ENCODE measurements at regions not wholly inside any gene's neighbourhood (a gene's known extent, or its start where the extent isn't known, plus 50 kb on each side); places are given as distances from the start of the nearest gene placed in this dataset.

DNA sequence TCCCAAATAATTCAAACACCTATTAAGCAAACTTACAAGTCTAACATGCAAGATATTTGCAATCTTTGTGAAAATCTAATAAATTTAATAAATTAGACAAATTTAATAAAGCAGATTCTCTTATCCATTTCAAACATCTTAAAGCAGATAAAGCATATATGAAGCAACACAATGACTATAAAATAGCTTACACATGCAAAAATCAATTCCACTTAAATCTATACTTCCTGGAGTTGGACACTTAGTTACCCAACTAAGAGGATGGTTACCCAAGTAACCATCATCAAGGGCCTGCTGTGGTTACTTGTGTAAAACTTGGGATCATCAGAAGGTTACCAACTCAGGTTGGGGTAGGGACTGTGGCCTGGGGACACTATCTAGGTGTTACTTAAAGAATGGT is 206.8 kb downstream of the CD47 start:
- dilution Hi-C loops (cut with MboI; ENCODE audit: extremely low pct_ligation_motif_present, low sequenced_read_pairs) (no loop called here), intact Hi-C loops (cut with micrococcal nuclease) (no loop called here)
- no peak overlapping the region for H3K9ac ChIP-seq (replicated peaks; ENCODE audit: extremely low read depth, insufficient read depth, low read length)
- no peaks in the 10 kb centered on the region for H3K9me3 ChIP-seq (replicated peaks; ENCODE audit: control insufficient read depth, insufficient read depth, low read length)
- no peaks in the 10 kb centered on the region for H3K27me3 ChIP-seq (ENCODE audit: control insufficient read depth in 2 of 2, insufficient read depth in 2 of 2, low read length in 2 of 2)
- BruUV-seq (replicated peaks) = no TSS peak
- TF ChIP-seq MYC (IDR thresholded peaks at IDR 0.05; ENCODE audit: low read depth, low read length) = no peak
- TF ChIP-seq EZH2 (IDR thresholded peaks at IDR 0.05; ENCODE audit: borderline replicate concordance, low read depth, low read length, severe bottlenecking) = no peak
- H3K36me3 ChIP-seq (ENCODE audit: control insufficient read depth in 2 of 2, extremely low read depth in 1 of 2, insufficient read depth in 2 of 2, low read length in 2 of 2) = no peaks in the 10 kb centered on the region
- no peaks in the 10 kb centered on the region for H4K20me1 ChIP-seq (replicated peaks; ENCODE audit: control insufficient read depth, extremely low read depth, insufficient read depth, low read length)
- H3K4me1 ChIP-seq (ENCODE audit: control insufficient read depth, extremely low read depth, insufficient read depth, low read length) = no peaks in the 10 kb centered on the region
- CTCF ChIA-PET = interaction anchor here (0.8 kb wide), 1 partner anchor 648 kb away, joined by 3 read pairs; no protein-coding TSS in a partner anchor
- no peak for DNase-seq (ENCODE audit: low read depth, low spot score)
- no peak overlapping the region for H2AFZ ChIP-seq (ENCODE audit: low read depth, low read length)
- POLR2A ChIA-PET = no interaction called here
- H3K4me2 ChIP-seq (ENCODE audit: insufficient read depth, low read length) = no peak overlapping the region
- H3K9me1 ChIP-seq (replicated peaks; ENCODE audit: control insufficient read depth, extremely low read depth, insufficient read depth, low read length) = no peaks in the 10 kb centered on the region
- no peaks in the 10 kb centered on the region for H3K79me2 ChIP-seq (ENCODE audit: control insufficient read depth, insufficient read depth, low read length)
- FAIRE-seq = no peak
- H3K27ac ChIP-seq (ENCODE audit: insufficient read depth, low read depth, low read length) = no peak overlapping the region
- H3K4me3 ChIP-seq (replicated peaks in 1 of 3; ENCODE audit: insufficient read depth in 1 of 3, low read depth in 1 of 3, low read length in 3 of 3) = no peak overlapping the region

DNA sequence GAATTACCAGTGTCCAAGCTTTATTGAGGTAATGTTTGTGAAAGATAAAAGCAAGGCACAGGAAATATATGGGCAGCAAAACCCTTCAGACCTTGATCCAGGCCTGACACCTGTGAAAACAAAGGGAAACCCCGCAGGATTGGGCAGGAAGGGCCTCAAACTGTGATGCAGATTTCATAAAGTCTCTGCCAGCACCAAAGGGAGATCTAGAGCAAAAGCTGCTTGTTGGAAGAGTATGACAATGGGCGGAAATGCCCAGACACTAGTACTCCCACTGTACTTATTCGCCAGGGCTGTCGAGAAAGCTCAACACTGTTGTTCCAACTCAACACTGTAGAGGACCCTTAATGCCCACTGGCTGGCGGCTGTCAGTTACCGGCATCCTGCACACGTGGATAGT is 207.9 kb downstream of the CD47 start:
- Histone ChIP-seq H3K79me2 (ENCODE audit: control insufficient read depth, insufficient read depth, low read length) (no peaks in the 10 kb centered on the region), H2AFZ (ENCODE audit: low read depth, low read length) (no peak overlapping the region), H3K9me3 (replicated peaks; ENCODE audit: control insufficient read depth, insufficient read depth, low read length) (no peaks in the 10 kb centered on the region), H4K20me1 (replicated peaks; ENCODE audit: control insufficient read depth, extremely low read depth, insufficient read depth, low read length) (no peaks in the 10 kb centered on the region), H3K36me3 (ENCODE audit: control insufficient read depth in 2 of 2, extremely low read depth in 1 of 2, insufficient read depth in 2 of 2, low read length in 2 of 2) (no peaks in the 10 kb centered on the region), H3K4me1 (ENCODE audit: control insufficient read depth, extremely low read depth, insufficient read depth, low read length) (no peaks in the 10 kb centered on the region), H3K27me3 (ENCODE audit: control insufficient read depth in 2 of 2, insufficient read depth in 2 of 2, low read length in 2 of 2) (no peaks in the 10 kb centered on the region), H3K9me1 (replicated peaks; ENCODE audit: control insufficient read depth, extremely low read depth, insufficient read depth, low read length) (no peaks in the 10 kb centered on the region), H3K4me3 (replicated peaks in 1 of 3; ENCODE audit: insufficient read depth in 1 of 3, low read depth in 1 of 3, low read length in 3 of 3) (no peak overlapping the region), H3K9ac (replicated peaks; ENCODE audit: extremely low read depth, insufficient read depth, low read length) (no peak overlapping the region), H3K4me2 (ENCODE audit: insufficient read depth, low read length) (no peak overlapping the region), H3K27ac (ENCODE audit: insufficient read depth, low read depth, low read length) (no peak overlapping the region)
- FAIRE-seq = no peak
- intact Hi-C loops (cut with micrococcal nuclease) = no loop called here
- ChIA-PET POLR2A (no interaction called here), CTCF (interaction anchor here (0.9 to 1.9 kb wide), 4 partner anchors 8 to 206 kb away, joined by 3 to 8 read pairs (median 4); no protein-coding TSS in a partner anchor)
- dilution Hi-C loops (cut with MboI; ENCODE audit: extremely low pct_ligation_motif_present, low sequenced_read_pairs) = no loop called here
- DNase-seq (ENCODE audit: low read depth, low spot score) = peak; percentile 22
- TF ChIP-seq EZH2 (IDR thresholded peaks at IDR 0.05; ENCODE audit: borderline replicate concordance, low read depth, low read length, severe bottlenecking) (no peak), POLR2AphosphoS5 (IDR thresholded peaks at IDR 0.05; ENCODE audit: insufficient read depth, low read depth, low read length) (no peak), FOS (IDR thresholded peaks at IDR 0.05; ENCODE audit: borderline replicate concordance, insufficient read depth, low read length) (no peak), JUN (IDR thresholded peaks at IDR 0.05; ENCODE audit: borderline replicate concordance, insufficient read depth, insufficient read length, low read depth) (no peak), GATA2 (IDR thresholded peaks at IDR 0.05; ENCODE audit: insufficient read depth, insufficient read length, low read depth, low read length) (no peak), MYC (IDR thresholded peaks at IDR 0.05; ENCODE audit: low read depth, low read length) (no peak), POLR2A (IDR thresholded peaks at IDR 0.05; ENCODE audit: low read depth, low read length) (no peak)
- TF ChIP-seq, protein P1, sequence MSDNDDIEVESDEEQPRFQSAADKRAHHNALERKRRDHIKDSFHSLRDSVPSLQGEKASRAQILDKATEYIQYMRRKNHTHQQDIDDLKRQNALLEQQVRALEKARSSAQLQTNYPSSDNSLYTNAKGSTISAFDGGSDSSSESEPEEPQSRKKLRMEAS (IDR thresholded peaks at IDR 0.05; ENCODE audit: insufficient read depth, insufficient read length) = no peak
- TF ChIP-seq, protein P2, sequence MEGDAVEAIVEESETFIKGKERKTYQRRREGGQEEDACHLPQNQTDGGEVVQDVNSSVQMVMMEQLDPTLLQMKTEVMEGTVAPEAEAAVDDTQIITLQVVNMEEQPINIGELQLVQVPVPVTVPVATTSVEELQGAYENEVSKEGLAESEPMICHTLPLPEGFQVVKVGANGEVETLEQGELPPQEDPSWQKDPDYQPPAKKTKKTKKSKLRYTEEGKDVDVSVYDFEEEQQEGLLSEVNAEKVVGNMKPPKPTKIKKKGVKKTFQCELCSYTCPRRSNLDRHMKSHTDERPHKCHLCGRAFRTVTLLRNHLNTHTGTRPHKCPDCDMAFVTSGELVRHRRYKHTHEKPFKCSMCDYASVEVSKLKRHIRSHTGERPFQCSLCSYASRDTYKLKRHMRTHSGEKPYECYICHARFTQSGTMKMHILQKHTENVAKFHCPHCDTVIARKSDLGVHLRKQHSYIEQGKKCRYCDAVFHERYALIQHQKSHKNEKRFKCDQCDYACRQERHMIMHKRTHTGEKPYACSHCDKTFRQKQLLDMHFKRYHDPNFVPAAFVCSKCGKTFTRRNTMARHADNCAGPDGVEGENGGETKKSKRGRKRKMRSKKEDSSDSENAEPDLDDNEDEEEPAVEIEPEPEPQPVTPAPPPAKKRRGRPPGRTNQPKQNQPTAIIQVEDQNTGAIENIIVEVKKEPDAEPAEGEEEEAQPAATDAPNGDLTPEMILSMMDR (IDR thresholded peaks at IDR 0.05; ENCODE audit: extremely low read depth in 1 of 2, insufficient read depth in 1 of 2, low read depth in 1 of 2, low read length in 2 of 2) = no peak
- BruUV-seq (replicated peaks) = no TSS peak
